ENCODE measurements at regions not wholly inside any gene's neighbourhood (a gene's known extent, or its start where the extent isn't known, plus 50 kb on each side); places are given as distances from the start of the nearest gene placed in this dataset.
"Not testable (repeated sequence)": the region's sequence is repeated elsewhere in the genome, so short reads cannot be mapped to it uniquely, and the experiment has no call there.

GRCh38 chr16:6725634-6726331 is 606.9 kb upstream of the RBFOX1 start:
- DNase-seq (ENCODE audit: low spot score), result no peak

- DNase-seq (ENCODE audit: low spot score), result not testable (repeated sequence)
Observed at GRCh38 chr16:6725206-6725605, 607.4 kb upstream of the RBFOX1 start.

- no peak for DNase-seq (ENCODE audit: low spot score)
Observed at GRCh38 chr16:6722786-6723185, 609.9 kb upstream of the RBFOX1 start.

- DNase-seq (ENCODE audit: low spot score), result no peak
Observed at GRCh38 chr16:6714510-6714909, 618.1 kb upstream of the RBFOX1 start.

- no peak for DNase-seq (ENCODE audit: low spot score)
Observed at GRCh38 chr16:6709736-6710135, 622.9 kb upstream of the RBFOX1 start.

- DNase-seq (ENCODE audit: low spot score), result no peak
Observed at GRCh38 chr16:6708576-6709215, 623.9 kb upstream of the RBFOX1 start.

- DNase-seq (ENCODE audit: low spot score), result no peak
Observed at GRCh38 chr16:6704306-6704930, 628.2 kb upstream of the RBFOX1 start.

GRCh38 chr16:6701096-6701495 is 631.5 kb upstream of the RBFOX1 start:
- no peak for DNase-seq (ENCODE audit: low spot score)

- DNase-seq (ENCODE audit: low spot score), result no peak
Observed at GRCh38 chr16:6698548-6698947, 634.1 kb upstream of the RBFOX1 start.

- DNase-seq (ENCODE audit: low spot score), result no peak
Observed at GRCh38 chr16:6695666-6696065, 637.0 kb upstream of the RBFOX1 start.

GRCh38 chr16:6694636-6695035 is 638.0 kb upstream of the RBFOX1 start:
- DNase-seq (ENCODE audit: low spot score), result no peak

- not testable (repeated sequence) for DNase-seq (ENCODE audit: low spot score)
Observed at GRCh38 chr16:6693418-6693817, 639.2 kb upstream of the RBFOX1 start.

GRCh38 chr16:6692874-6693273 is 639.8 kb upstream of the RBFOX1 start:
- no peak for DNase-seq (ENCODE audit: low spot score)

GRCh38 chr16:6690741-6691140 is 641.9 kb upstream of the RBFOX1 start:
- DNase-seq (ENCODE audit: low spot score), result no peak

- DNase-seq (ENCODE audit: low spot score), result no peak
Observed at GRCh38 chr16:6689643-6690042, 643.0 kb upstream of the RBFOX1 start.

- DNase-seq (ENCODE audit: low spot score), result no peak
Observed at GRCh38 chr16:6687593-6687992, 645.1 kb upstream of the RBFOX1 start.

GRCh38 chr16:6684076-6684673 is 648.5 kb upstream of the RBFOX1 start:
- DNase-seq (ENCODE audit: low spot score), result no peak

- no peak for DNase-seq (ENCODE audit: low spot score)
Observed at GRCh38 chr16:6682142-6682811, 650.4 kb upstream of the RBFOX1 start.

- DNase-seq (ENCODE audit: low spot score), result no peak
Observed at GRCh38 chr16:6678586-6678985, 654.1 kb upstream of the RBFOX1 start.

GRCh38 chr16:6674071-6674470 is 658.6 kb upstream of the RBFOX1 start:
- DNase-seq (ENCODE audit: low spot score), result no peak

- DNase-seq (ENCODE audit: low spot score), result no peak
Observed at GRCh38 chr16:6672507-6672906, 660.1 kb upstream of the RBFOX1 start.

GRCh38 chr16:6667393-6667792 is 665.3 kb upstream of the RBFOX1 start:
- no peak for DNase-seq (ENCODE audit: low spot score)
